ENCODE measurements at regions not wholly inside any gene's neighbourhood (a gene's known extent, or its start where the extent isn't known, plus 50 kb on each side); places are given as distances from the start of the nearest gene placed in this dataset.
A peak's percentile ranks its signal among the peaks of the same experiment; 100 is the strongest.

DNA sequence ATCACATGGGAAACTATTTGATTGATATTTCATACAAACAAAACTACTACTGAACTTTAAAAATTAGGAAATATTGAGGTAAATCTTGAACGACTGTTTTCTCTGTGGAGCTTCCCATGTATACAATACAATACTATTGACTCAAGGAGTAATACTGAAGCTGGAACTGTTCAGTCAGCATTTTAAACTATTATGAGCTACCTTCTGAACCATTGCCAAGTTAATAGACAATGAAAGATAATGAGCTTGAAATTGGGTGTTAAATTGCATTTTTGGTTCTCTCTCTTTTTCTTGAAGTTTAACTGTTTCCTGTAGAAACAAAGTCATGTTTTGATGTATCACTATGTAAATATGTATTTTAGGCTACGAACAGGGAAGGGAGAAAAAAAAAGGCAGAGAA is 569.2 kb downstream of the ZEB2 start:
- no peak for DNase-seq (ENCODE audit: extremely low read depth in 1 of 4, low spot score in 3 of 4)
- no peak overlapping the region for H2AFZ ChIP-seq (ENCODE audit: low read depth, low read length)
- 55% methylated on average over 2 of the region's 2 CpGs for WGBS (ENCODE audit: insufficient coverage, low coverage, missing lambda C conversion rate)
- H3K36me3 ChIP-seq (ENCODE audit: control insufficient read depth, insufficient read depth, low read length), result no peaks in the 10 kb centered on the region
- no peak for FAIRE-seq
- BruUV-seq (replicated peaks), result no TSS peak
- H3K79me2 ChIP-seq (ENCODE audit: control insufficient read depth, insufficient read depth, low read length), result no peaks in the 10 kb centered on the region
- no peak overlapping the region for H3K4me2 ChIP-seq (ENCODE audit: insufficient read depth, low read length)
- H3K27ac ChIP-seq (ENCODE audit: extremely low read depth, low read depth, low read length), result no peak overlapping the region
- H3K9me3 ChIP-seq (replicated peaks; ENCODE audit: control insufficient read depth, insufficient read depth, low read depth, low read length), result no peaks in the 10 kb centered on the region
- no peaks in the 10 kb centered on the region for H3K9me1 ChIP-seq (ENCODE audit: control insufficient read depth, insufficient read depth, low read length)
- ChIA-PET POLR2A (no interaction called here), CTCF (ENCODE audit: low intra/inter-chr PET ratio) (no interaction called here)
- H4K20me1 ChIP-seq (replicated peaks; ENCODE audit: control insufficient read depth, insufficient read depth, low read length), result no peaks in the 10 kb centered on the region
- no peaks in the 10 kb centered on the region for H3K4me1 ChIP-seq (replicated peaks in 1 of 2; ENCODE audit: control insufficient read depth in 2 of 2, insufficient read depth in 2 of 2, low read length in 2 of 2)
- ATAC-seq, result no peak
- no peak overlapping the region for H3K9ac ChIP-seq (ENCODE audit: insufficient read depth in 1 of 2, low read depth in 2 of 2, low read length in 2 of 2)
- no peak overlapping the region for H3K4me3 ChIP-seq
- TF ChIP-seq ZNF316 (IDR thresholded peaks at IDR 0.05), result peak; percentile 76
- no peak for TF ChIP-seq RBBP5 (IDR thresholded peaks at IDR 0.05; ENCODE audit: borderline replicate concordance, insufficient read depth, low read length, poor library complexity, severe bottlenecking)
- TF ChIP-seq C11orf30 (IDR thresholded peaks at IDR 0.05; ENCODE audit: low read depth), result peak; percentile 58
- TF ChIP-seq MAFK (IDR thresholded peaks at IDR 0.05; ENCODE audit: low read length), result peak; percentile 33; the same call in 1 of the 2 replicates
- peak; percentile 61; the same call in 1 of the 2 replicates for TF ChIP-seq MAFF (IDR thresholded peaks at IDR 0.05; ENCODE audit: low read length)
- no peak for TF ChIP-seq ZNF830 (CRISPR knock-in tag; IDR thresholded peaks at IDR 0.05)
- no peaks in the 10 kb centered on the region for H3K27me3 ChIP-seq (ENCODE audit: control insufficient read depth in 2 of 2, insufficient read depth in 2 of 2, low read length in 2 of 2)
- intact Hi-C loops (cut with micrococcal nuclease) (no loop called here), in situ Hi-C loops (cut with MboI) (no loop called here)

DNA sequence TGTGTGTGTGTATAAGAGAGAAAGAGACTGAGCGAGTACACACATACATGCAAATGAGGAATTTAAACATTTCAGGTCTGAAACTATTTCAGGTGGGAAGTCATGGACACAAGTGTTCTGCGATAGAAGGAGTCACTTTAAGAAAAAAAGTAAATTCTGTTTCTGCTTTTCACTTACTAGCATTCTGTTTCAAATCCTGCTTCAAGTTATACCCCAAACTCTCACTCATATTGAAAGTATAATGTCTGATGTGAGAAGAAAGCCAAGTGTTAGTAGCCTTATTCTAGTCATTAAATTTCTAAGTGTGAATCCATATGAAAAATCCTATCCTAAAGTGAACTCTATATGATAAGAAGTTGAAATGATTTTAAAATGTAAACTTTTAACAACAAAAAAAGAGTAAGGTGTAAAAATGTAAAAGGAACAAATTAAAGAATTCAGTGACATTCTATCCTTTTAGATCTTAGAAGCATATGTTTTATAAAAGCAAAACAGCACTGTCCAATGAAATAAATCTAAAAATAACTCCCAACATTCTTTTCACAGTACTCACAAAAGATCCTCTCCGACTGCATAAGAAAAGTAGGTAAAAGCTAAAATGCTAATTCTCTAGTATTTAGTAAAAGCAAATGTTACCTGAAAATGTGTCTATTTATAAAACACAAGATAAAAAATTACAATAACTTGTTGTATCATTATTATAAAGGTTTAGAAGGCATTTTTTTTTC is 570.6 kb downstream of the ZEB2 start:
- no peak overlapping the region for H3K27ac ChIP-seq (ENCODE audit: extremely low read depth, low read depth, low read length)
- peak; percentile 19 for FAIRE-seq
- no peaks in the 10 kb centered on the region for H3K9me3 ChIP-seq (replicated peaks; ENCODE audit: control insufficient read depth, insufficient read depth, low read depth, low read length)
- H3K4me1 ChIP-seq (replicated peaks in 1 of 2; ENCODE audit: control insufficient read depth in 2 of 2, insufficient read depth in 2 of 2, low read length in 2 of 2), result no peaks in the 10 kb centered on the region
- no peaks in the 10 kb centered on the region for H3K36me3 ChIP-seq (ENCODE audit: control insufficient read depth, insufficient read depth, low read length)
- no peaks in the 10 kb centered on the region for H3K9me1 ChIP-seq (ENCODE audit: control insufficient read depth, insufficient read depth, low read length)
- POLR2A ChIA-PET, result no interaction called here
- H4K20me1 ChIP-seq (replicated peaks; ENCODE audit: control insufficient read depth, insufficient read depth, low read length), result no peaks in the 10 kb centered on the region
- no TSS peak for BruUV-seq (replicated peaks)
- no peak for ATAC-seq
- CTCF ChIA-PET (ENCODE audit: low intra/inter-chr PET ratio), result no interaction called here
- no peak overlapping the region for H3K4me2 ChIP-seq (ENCODE audit: insufficient read depth, low read length)
- no peak for DNase-seq (ENCODE audit: extremely low read depth in 1 of 4, low spot score in 3 of 4)
- no peak overlapping the region for H3K4me3 ChIP-seq
- intact Hi-C loops (cut with micrococcal nuclease) (no loop called here), in situ Hi-C loops (cut with MboI) (no loop called here)
- WGBS (ENCODE audit: insufficient coverage, low coverage, missing lambda C conversion rate), result 93% methylated on average over 3 of the region's 3 CpGs
- no peak overlapping the region for H3K9ac ChIP-seq (ENCODE audit: insufficient read depth in 1 of 2, low read depth in 2 of 2, low read length in 2 of 2)
- no peaks in the 10 kb centered on the region for H3K27me3 ChIP-seq (ENCODE audit: control insufficient read depth in 2 of 2, insufficient read depth in 2 of 2, low read length in 2 of 2)
- no peaks in the 10 kb centered on the region for H3K79me2 ChIP-seq (ENCODE audit: control insufficient read depth, insufficient read depth, low read length)
- H2AFZ ChIP-seq (ENCODE audit: low read depth, low read length), result no peak overlapping the region
- TF ChIP-seq ZNF184 (CRISPR knock-in tag; IDR thresholded peaks at IDR 0.05) (no peak), ZNF589 (CRISPR knock-in tag; IDR thresholded peaks at IDR 0.05; ENCODE audit: low read depth) (no peak), ETV5 (CRISPR knock-in tag; IDR thresholded peaks at IDR 0.05; ENCODE audit: low read depth) (no peak), PHF8 (IDR thresholded peaks at IDR 0.05; ENCODE audit: borderline replicate concordance, low read length) (no peak)
- TF ChIP-seq, protein P1, sequence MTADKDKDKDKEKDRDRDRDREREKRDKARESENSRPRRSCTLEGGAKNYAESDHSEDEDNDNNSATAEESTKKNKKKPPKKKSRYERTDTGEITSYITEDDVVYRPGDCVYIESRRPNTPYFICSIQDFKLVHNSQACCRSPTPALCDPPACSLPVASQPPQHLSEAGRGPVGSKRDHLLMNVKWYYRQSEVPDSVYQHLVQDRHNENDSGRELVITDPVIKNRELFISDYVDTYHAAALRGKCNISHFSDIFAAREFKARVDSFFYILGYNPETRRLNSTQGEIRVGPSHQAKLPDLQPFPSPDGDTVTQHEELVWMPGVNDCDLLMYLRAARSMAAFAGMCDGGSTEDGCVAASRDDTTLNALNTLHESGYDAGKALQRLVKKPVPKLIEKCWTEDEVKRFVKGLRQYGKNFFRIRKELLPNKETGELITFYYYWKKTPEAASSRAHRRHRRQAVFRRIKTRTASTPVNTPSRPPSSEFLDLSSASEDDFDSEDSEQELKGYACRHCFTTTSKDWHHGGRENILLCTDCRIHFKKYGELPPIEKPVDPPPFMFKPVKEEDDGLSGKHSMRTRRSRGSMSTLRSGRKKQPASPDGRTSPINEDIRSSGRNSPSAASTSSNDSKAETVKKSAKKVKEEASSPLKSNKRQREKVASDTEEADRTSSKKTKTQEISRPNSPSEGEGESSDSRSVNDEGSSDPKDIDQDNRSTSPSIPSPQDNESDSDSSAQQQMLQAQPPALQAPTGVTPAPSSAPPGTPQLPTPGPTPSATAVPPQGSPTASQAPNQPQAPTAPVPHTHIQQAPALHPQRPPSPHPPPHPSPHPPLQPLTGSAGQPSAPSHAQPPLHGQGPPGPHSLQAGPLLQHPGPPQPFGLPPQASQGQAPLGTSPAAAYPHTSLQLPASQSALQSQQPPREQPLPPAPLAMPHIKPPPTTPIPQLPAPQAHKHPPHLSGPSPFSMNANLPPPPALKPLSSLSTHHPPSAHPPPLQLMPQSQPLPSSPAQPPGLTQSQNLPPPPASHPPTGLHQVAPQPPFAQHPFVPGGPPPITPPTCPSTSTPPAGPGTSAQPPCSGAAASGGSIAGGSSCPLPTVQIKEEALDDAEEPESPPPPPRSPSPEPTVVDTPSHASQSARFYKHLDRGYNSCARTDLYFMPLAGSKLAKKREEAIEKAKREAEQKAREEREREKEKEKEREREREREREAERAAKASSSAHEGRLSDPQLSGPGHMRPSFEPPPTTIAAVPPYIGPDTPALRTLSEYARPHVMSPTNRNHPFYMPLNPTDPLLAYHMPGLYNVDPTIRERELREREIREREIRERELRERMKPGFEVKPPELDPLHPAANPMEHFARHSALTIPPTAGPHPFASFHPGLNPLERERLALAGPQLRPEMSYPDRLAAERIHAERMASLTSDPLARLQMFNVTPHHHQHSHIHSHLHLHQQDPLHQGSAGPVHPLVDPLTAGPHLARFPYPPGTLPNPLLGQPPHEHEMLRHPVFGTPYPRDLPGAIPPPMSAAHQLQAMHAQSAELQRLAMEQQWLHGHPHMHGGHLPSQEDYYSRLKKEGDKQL (CRISPR knock-in tag; IDR thresholded peaks at IDR 0.05; ENCODE audit: borderline replicate concordance), result no peak
